ENCODE measurements at regions not wholly inside any gene's neighbourhood (a gene's known extent, or its start where the extent isn't known, plus 50 kb on each side); places are given as distances from the start of the nearest gene placed in this dataset.

DNA sequence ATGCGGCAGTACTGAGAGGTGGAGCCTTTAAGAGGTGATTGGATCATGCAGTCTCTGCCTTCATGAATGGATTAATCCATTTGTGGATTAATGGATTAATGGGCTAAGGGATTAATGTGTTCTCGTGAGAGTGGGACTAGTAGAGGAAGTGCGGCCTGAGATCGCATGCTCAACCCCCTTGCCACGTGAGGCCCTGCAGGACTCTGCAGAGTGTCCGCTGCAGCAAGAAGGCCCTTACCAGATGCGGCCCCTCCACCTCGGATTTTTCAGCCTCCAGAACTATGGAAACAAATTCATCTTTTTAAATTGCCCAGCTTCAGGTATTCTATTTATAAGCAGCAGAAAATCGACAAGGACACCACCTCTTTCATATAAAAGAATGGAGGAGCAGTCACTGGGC lies 148.8 kb downstream of the TPRA1 start:
- TF ChIP-seq, protein P1, sequence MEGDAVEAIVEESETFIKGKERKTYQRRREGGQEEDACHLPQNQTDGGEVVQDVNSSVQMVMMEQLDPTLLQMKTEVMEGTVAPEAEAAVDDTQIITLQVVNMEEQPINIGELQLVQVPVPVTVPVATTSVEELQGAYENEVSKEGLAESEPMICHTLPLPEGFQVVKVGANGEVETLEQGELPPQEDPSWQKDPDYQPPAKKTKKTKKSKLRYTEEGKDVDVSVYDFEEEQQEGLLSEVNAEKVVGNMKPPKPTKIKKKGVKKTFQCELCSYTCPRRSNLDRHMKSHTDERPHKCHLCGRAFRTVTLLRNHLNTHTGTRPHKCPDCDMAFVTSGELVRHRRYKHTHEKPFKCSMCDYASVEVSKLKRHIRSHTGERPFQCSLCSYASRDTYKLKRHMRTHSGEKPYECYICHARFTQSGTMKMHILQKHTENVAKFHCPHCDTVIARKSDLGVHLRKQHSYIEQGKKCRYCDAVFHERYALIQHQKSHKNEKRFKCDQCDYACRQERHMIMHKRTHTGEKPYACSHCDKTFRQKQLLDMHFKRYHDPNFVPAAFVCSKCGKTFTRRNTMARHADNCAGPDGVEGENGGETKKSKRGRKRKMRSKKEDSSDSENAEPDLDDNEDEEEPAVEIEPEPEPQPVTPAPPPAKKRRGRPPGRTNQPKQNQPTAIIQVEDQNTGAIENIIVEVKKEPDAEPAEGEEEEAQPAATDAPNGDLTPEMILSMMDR (IDR thresholded peaks at IDR 0.05) = no peak
- no peak for TF ChIP-seq EZH2 (IDR thresholded peaks at IDR 0.05; ENCODE audit: borderline replicate concordance, insufficient read depth, low read depth, low read length, poor library complexity, severe bottlenecking)
